ENCODE measurements at regions not wholly inside any gene's neighbourhood (a gene's known extent, or its start where the extent isn't known, plus 50 kb on each side); places are given as distances from the start of the nearest gene placed in this dataset.

GRCh38 chr9:519579-519978, 304.9 kb downstream of the DOCK8 start:
- Histone ChIP-seq H3K9me3 (ENCODE audit: insufficient read depth, low read depth, low read length) (peaks cover 2% of the 10 kb centered on the region; the same call in 1 of the 2 replicates), H3K36me3 (ENCODE audit: insufficient read depth, low read length) (no peaks in the 10 kb centered on the region), H3K4me2 (ENCODE audit: low read depth, low read length, poor library complexity, severe bottlenecking) (no peak overlapping the region), H3K79me2 (ENCODE audit: insufficient read depth, low read length) (no peaks in the 10 kb centered on the region), H3K27me3 (ENCODE audit: insufficient read depth, low read length, poor library complexity, severe bottlenecking) (no peaks in the 10 kb centered on the region), H3K9ac (ENCODE audit: low read depth, low read length, poor library complexity, severe bottlenecking) (no peak overlapping the region), H2AFZ (ENCODE audit: low read length) (no peak overlapping the region), H3K4me3 (ENCODE audit: low read length, poor library complexity, severe bottlenecking) (no peak overlapping the region), H4K20me1 (ENCODE audit: insufficient read depth, low read length, poor library complexity, severe bottlenecking) (no peaks in the 10 kb centered on the region), H3F3A (ENCODE audit: low read depth) (no peaks in the 10 kb centered on the region), H3K9me2 (replicated peaks; ENCODE audit: low read depth, low read length) (no peaks in the 10 kb centered on the region), H3K4me1 (ENCODE audit: insufficient read depth, low read length, poor library complexity, severe bottlenecking) (no peaks in the 10 kb centered on the region)
- TF ChIP-seq CTCF (conservative IDR thresholded peaks at IDR 0.05; ENCODE audit: low read length) (no peak), EZH2phosphoT487 (IDR thresholded peaks at IDR 0.05; ENCODE audit: borderline replicate concordance) (no peak)

- no peak for TF ChIP-seq EZH2phosphoT487 (IDR thresholded peaks at IDR 0.05; ENCODE audit: borderline replicate concordance)
- no peak for TF ChIP-seq CTCF (conservative IDR thresholded peaks at IDR 0.05; ENCODE audit: low read length)
- no peak overlapping the region for H2AFZ ChIP-seq (ENCODE audit: low read length)
- no peaks in the 10 kb centered on the region for H4K20me1 ChIP-seq (ENCODE audit: insufficient read depth, low read length, poor library complexity, severe bottlenecking)
- no peak overlapping the region for H3K4me3 ChIP-seq (ENCODE audit: low read length, poor library complexity, severe bottlenecking)
- H3F3A ChIP-seq (ENCODE audit: low read depth) = no peaks in the 10 kb centered on the region
- no peaks in the 10 kb centered on the region for H3K79me2 ChIP-seq (ENCODE audit: insufficient read depth, low read length)
- no peak overlapping the region for H3K9ac ChIP-seq (ENCODE audit: low read depth, low read length, poor library complexity, severe bottlenecking)
- no peaks in the 10 kb centered on the region for H3K36me3 ChIP-seq (ENCODE audit: insufficient read depth, low read length)
- no peaks in the 10 kb centered on the region for H3K4me1 ChIP-seq (ENCODE audit: insufficient read depth, low read length, poor library complexity, severe bottlenecking)
- H3K27me3 ChIP-seq (ENCODE audit: insufficient read depth, low read length, poor library complexity, severe bottlenecking) = no peaks in the 10 kb centered on the region
- H3K9me3 ChIP-seq (ENCODE audit: insufficient read depth, low read depth, low read length) = no peaks in the 10 kb centered on the region
- H3K4me2 ChIP-seq (ENCODE audit: low read depth, low read length, poor library complexity, severe bottlenecking) = no peak overlapping the region
- H3K9me2 ChIP-seq (replicated peaks; ENCODE audit: low read depth, low read length) = no peaks in the 10 kb centered on the region
Observed at GRCh38 chr9:520302-520701, 305.6 kb downstream of the DOCK8 start.

- H3K4me2 ChIP-seq (ENCODE audit: low read depth, low read length, poor library complexity, severe bottlenecking) = no peak overlapping the region
- H3K9ac ChIP-seq (ENCODE audit: low read depth, low read length, poor library complexity, severe bottlenecking) = no peak overlapping the region
- H4K20me1 ChIP-seq (ENCODE audit: insufficient read depth, low read length, poor library complexity, severe bottlenecking) = no peaks in the 10 kb centered on the region
- no peak overlapping the region for H2AFZ ChIP-seq (ENCODE audit: low read length)
- H3F3A ChIP-seq (ENCODE audit: low read depth) = no peaks in the 10 kb centered on the region
- no peaks in the 10 kb centered on the region for H3K36me3 ChIP-seq (ENCODE audit: insufficient read depth, low read length)
- H3K9me3 ChIP-seq (ENCODE audit: insufficient read depth, low read depth, low read length) = no peaks in the 10 kb centered on the region
- H3K27me3 ChIP-seq (ENCODE audit: insufficient read depth, low read length, poor library complexity, severe bottlenecking) = no peaks in the 10 kb centered on the region
- H3K4me1 ChIP-seq (ENCODE audit: insufficient read depth, low read length, poor library complexity, severe bottlenecking) = no peaks in the 10 kb centered on the region
- no peak overlapping the region for H3K4me3 ChIP-seq (ENCODE audit: low read length, poor library complexity, severe bottlenecking)
- H3K79me2 ChIP-seq (ENCODE audit: insufficient read depth, low read length) = no peaks in the 10 kb centered on the region
- H3K9me2 ChIP-seq (replicated peaks; ENCODE audit: low read depth, low read length) = no peaks in the 10 kb centered on the region
- TF ChIP-seq EZH2phosphoT487 (IDR thresholded peaks at IDR 0.05; ENCODE audit: borderline replicate concordance) (no peak), CTCF (conservative IDR thresholded peaks at IDR 0.05; ENCODE audit: low read length) (no peak)
Observed at GRCh38 chr9:522190-522589, 307.5 kb downstream of the DOCK8 start.
